Nucleus accumbens (tissue), 56 donors: ENCODE measurements at regions not wholly inside any gene's neighbourhood (a gene's known extent, or its start where the extent isn't known, plus 50 kb on each side); places are given as distances from the start of the nearest gene placed in this dataset.

Experiments used
- DNase-seq, 56 donors: peaks; one replicate each; lab custom pipeline; 2025; lab: John Stamatoyannopoulos, UW

DNA sequence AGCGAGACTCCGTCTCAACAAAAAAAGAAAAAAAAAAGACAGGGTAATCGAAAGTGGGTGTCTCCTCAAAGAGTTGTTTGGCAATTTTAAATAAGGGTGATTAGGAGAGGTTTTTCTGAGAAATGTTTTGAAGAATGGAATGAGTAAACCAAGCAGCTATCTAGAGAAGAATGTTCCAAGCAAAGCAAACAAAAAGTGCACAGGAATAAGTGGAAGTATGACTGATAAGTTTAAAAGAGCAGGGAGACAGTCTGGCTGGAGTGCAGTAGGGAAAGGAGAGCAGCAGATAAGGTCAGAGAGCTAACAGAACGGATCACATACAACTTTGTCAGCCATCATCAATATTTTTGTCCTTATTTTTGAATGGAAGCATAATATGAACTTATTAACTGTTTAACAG is 853.5 kb downstream of the TUSC7 start:
- no peak for DNase-seq

GRCh38 chr3:117565777-117566176 is 856.2 kb downstream of the TUSC7 start:
- no peak for DNase-seq

DNA sequence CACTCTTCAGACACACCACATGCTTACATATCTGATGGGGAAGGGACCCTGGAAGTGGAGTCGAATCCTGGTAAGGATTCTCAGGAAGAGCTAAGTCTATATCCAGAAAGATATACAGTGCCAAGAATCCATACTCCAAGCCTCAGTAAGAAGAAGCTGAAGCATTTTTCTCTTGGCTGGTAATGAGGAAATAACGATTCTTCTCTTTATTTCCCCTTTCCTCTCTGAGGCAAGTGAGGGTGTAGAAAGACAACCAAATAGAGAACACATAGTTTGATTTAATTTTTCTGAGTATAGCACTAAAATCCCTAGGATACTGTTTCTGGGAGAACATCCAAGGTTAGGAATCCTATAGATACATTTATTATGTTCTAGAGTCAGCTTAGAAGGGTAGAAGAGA is 857.3 kb downstream of the TUSC7 start:
- no peak for DNase-seq

- no peak for DNase-seq
Measured at GRCh38 chr3:117567382-117567781, 857.8 kb downstream of the TUSC7 start.

DNA sequence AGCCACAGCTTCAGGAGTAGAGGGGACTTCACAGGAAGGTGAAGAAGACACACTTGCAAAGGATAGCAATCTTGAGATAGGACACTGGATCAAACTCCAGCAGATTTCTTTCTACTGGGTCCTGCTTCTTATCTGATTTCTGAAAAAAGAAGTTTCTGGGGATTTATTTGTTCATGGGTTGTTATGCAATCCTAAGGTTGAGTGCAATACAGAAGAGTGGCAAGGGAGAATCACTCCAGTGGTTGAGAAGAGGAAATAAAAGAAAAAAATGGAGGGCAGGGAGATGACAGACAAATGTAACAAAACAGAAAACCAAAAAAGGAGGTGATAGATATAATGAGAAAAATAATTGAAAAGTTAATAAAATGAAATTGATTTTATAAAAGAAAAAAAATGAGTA is 858.3 kb downstream of the TUSC7 start:
- no peak for DNase-seq

DNA sequence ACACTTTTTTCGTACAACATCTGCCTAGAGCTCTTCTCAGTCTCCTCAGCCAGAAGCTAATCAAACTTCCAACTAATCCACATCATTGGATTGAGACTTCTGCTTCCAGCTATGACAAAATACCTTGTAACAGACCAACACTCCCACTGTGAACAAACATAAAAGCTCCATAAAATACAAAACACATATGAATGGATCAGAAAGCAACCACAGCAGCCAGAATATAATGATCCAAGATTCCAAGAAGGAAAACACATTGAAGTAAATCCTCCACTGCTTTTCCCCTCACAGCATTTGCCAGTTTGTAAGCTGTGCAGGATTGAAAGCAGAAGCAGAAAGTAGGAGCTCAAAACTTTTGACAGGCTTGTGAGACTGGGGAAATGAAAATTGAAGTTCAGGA is 863.2 kb downstream of the TUSC7 start:
- DNase-seq = no peak

GRCh38 chr3:117580806-117581205 is 871.2 kb downstream of the TUSC7 start:
- DNase-seq = no peak

- no peak for DNase-seq
Measured at GRCh38 chr3:117586161-117586560, 876.6 kb downstream of the TUSC7 start.

DNA sequence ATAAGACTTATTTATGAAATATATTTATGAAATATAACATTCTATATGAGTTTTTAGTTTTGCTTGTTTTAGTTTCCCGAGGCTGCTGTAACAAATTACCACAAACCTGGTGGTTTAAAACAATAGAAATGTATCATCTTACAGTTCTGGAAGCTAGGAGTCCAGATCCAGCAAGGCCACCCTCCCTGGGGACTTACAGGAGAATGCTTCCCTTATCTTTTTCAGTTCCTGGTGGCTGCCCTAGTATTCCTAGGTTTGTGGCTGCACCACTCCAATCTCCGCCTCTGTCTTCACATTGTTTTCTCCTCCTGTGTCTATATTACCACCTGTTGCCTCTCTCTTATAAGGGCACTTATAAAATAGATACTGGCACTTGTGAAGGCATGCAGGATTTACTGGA is 877.8 kb downstream of the TUSC7 start:
- no peak for DNase-seq

DNA sequence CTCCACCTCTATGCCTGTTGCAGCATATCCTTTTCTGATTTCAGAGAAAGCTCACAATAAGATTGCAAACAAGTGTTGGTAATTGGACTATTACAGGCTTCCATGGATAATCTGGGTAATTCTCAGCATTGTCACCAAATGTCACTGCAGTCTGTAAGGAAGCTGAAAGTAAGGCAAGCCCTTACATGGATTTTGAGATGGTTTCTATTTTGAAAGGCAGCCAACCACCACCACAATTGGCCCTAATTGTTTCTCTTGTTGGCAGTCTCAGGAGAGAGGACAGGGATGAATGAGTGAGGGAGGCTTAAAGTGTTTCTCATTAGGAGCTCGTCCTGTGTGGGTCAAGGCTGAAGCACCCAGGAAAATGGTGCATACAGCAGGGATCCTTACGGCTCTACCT is 879.9 kb downstream of the TUSC7 start:
- peak in 8 of 56 donors; percentile 3 to 29 (median 12) for DNase-seq

GRCh38 chr3:117595615-117596014 is 886.0 kb downstream of the TUSC7 start:
- no peak for DNase-seq

- DNase-seq = no peak
Measured at GRCh38 chr3:117596503-117596902, 886.9 kb downstream of the TUSC7 start.

DNA sequence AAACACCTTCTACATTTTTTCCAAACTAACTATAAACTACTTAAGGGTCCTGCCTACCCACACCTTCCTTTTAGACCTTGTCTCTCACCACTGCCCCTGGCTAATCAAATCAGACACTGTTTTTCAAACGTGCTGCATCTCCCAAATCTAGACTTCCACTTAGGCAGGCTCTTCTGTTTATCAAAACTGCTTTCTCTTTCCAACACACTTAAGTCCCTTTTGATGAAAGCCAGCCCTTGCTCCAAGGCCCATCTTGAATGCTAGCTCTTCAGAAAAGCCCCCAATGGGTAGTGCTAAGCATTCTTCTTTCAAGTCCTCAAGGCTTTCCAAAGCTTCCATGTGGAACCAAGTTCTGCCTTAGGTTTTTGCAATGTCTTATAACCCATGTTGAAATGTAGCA is 888.3 kb downstream of the TUSC7 start:
- no peak for DNase-seq

DNA sequence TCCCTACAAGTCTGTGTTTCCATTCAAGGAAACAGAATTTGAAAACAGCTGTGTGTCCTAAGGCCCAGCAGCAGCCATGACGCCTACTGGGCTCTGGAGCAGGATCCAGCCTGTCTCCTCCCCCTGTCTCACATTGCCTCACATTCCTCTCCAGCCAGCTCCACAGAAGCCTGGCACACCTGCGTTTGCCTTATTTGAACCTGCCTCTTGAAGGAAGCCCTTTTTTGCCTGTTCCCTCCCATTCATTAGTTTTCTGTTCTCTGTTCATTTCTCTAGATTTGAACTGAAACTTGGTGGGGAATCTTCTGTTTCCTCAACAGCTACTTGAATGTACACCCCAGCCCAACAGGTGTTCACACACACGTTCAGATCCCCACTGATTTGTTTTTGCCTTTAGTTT is 890.5 kb downstream of the TUSC7 start:
- DNase-seq = no peak

- DNase-seq = no peak
Measured at GRCh38 chr3:117600666-117601065, 891.1 kb downstream of the TUSC7 start.

DNA sequence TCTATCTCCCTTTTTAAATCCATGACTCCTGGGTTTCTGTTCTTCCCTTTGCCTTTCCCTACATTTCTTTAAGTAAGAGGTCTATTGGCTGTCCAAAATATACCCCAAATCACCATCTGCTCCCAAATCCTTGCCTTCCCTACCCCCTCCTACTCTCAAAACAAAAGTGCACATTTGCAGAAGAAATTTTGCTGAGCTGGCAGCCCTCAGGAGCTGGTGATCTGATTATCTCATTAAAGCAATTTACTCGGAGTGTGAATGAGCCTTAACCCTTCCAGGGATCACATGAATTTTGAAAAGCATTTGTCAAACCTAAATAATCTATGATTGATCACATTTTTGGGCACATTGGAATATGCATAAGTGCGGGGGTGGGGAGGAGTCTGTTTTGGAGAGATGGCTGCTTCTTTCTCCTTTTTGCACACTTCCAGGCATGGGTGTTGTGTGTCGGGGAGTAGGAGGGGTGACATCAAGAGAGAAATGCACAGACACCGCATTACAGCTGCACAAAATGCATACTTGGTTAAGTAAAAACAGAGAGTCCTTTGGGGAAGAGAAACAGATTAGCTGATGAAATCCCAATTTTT is 892.6 kb downstream of the TUSC7 start:
- peak in 1 of 56 donors; percentile 23 for DNase-seq

GRCh38 chr3:117603097-117603496 is 893.5 kb downstream of the TUSC7 start:
- DNase-seq = no peak

DNA sequence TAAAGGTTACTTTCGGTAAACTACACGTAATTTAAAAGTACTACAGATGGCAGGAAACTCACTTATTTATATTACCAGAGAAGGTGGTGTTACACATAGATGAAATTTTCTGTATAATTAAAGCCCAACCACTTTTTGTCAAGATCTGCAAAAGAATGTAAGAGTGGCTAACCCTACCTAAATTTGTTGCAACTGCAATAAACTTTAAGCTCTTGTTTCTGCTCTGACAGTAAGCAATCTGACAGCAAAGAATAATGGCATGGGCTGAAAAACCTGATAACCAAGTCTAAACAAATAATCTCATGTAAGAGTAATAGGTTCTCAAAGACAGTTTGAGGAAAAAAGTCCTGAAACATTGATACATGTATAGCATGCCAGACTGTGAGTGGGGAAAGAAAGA is 897.3 kb downstream of the TUSC7 start:
- no peak for DNase-seq

DNA sequence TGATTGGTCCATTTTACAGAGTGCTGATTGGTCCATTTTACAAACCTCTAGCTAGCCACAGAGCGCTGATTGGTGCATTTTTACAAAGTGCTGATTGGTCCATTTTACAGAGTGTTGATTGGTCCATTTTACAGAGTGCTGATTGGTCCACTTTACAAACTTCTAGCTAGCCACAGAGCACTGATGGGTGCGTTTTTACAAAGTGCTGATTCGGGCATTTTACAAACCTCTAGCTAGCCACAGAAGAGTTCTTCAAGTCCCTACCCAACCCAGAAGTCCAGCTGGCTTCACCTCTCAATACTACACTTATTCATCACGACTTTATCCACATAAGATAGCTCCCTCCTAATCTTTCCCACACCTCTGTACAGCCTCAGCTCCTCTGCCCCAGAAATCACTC is 899.8 kb downstream of the TUSC7 start:
- DNase-seq = no peak

- peak in 1 of 56 donors; percentile 2 for DNase-seq
Measured at GRCh38 chr3:117610156-117610555, 900.6 kb downstream of the TUSC7 start.

- DNase-seq = no peak
Measured at GRCh38 chr3:117611211-117611610, 901.6 kb downstream of the TUSC7 start.

GRCh38 chr3:117616227-117616626 is 906.6 kb downstream of the TUSC7 start:
- no peak for DNase-seq

GRCh38 chr3:117617906-117618305 is 908.3 kb downstream of the TUSC7 start:
- no peak for DNase-seq
